GM19372 (cell line): ENCODE measurements at regions not wholly inside any gene's neighbourhood (a gene's known extent, or its start where the extent isn't known, plus 50 kb on each side); places are given as distances from the start of the nearest gene placed in this dataset.
"Not testable (repeated sequence)": the region's sequence is repeated elsewhere in the genome, so short reads cannot be mapped to it uniquely, and the experiment has no call there.

ENCODE experiments used
- ATAC-seq: cut with Tn5 transposase; IDR thresholded peaks from one replicate; pipeline ENCODE4 v1.9.1; 2021; ENCODE audit warnings: mild to moderate bottlenecking, low read depth, moderate library complexity; ENCODE audit not compliant: unreplicated experiment

DNA sequence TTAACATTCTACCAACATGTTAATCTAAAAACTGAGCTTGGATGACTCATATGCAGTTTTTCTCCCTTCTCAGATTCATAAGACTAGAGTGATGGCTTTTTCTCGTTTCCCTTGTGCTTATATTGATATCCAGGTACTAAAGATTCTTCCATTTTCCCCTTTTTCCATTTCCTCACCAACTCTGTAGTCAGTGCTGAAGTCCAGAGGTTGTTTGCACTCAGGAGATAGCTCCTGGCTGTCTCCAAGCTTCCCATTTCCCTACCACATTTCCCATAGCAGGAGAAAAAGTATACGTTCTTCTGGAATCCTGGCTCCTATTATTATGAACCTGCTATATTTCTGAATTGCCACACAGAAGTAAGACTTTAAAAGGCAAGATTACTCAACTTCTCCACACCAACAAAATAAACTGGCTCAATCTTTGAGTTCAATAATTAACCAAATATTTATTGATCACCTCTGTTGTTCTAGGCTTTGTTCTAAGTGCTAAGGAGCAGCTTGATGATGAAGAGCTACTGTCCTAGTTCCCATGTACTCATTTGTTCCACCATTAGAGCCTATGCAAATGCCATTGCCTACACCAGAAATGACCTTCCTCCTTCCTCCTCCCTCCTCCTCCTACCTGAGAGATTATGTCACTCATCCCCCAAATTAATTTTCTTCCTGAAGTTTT lies 454.4 kb upstream of the RPS6KA3 start:
- ATAC-seq: no peak

GRCh38 chrX:20718592-20719380 lies 452.1 kb upstream of the RPS6KA3 start:
- ATAC-seq: no peak

GRCh38 chrX:20715176-20715575 lies 448.5 kb upstream of the RPS6KA3 start:
- ATAC-seq: no peak

DNA sequence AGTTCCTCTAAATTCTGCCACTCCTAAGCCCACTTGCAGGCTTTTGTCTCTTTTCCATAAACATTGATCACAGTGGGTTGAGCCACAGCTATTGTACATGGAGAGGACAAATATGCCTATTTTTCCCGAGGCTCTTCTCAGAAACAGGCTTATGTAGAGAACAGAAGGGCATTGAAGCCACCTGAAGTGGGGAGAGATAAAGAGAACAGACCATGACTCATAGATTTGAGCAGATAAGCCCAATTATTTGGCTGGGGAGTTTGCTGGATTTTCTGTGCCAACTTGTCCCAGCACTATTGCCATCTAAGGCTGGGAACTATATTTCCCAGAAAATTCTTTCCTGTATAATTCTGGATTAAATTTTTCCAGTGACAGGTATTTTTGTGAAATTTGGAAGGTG lies 446.1 kb upstream of the RPS6KA3 start:
- no peak for ATAC-seq

DNA sequence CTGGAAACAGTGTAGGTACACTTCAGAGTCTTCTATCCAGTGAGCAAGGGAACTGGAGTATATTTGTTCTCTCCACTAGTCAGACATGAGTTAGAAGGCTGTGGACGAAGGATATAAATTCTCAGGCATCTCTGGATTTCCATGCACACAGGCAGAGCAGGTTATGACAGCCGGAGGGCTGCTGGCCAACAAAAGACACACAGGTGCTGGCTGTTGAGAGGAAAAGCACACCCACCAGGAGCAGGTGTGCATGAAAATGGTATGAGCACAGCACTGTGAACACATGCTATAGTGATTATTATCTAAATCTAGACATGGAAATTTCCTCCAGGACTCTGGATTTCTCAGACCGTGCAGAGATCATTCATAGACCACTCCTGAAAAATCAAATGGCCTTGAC lies 444.7 kb upstream of the RPS6KA3 start:
- no peak for ATAC-seq

DNA sequence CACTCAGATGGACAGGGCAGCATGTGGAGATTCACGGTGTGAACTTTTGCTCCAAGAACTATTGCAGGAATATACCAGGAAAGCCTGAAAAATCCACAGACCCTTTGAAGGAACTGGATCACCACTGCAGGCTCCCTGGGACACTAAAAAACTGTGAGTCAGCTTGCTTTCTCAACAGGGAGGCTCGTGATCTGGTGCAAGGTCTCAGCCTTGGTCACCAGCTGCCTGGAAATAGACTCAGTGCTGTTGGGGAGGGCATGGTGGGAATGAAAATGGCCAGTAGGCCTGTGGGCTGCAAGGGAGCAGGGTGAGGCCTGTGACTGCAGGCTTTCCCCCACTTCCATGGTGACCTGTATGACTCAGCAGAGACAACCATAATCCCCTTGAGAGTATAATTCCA lies 426.4 kb upstream of the RPS6KA3 start:
- no peak for ATAC-seq

- no peak for ATAC-seq
Observed at GRCh38 chrX:20686256-20686655, 419.5 kb upstream of the RPS6KA3 start.

DNA sequence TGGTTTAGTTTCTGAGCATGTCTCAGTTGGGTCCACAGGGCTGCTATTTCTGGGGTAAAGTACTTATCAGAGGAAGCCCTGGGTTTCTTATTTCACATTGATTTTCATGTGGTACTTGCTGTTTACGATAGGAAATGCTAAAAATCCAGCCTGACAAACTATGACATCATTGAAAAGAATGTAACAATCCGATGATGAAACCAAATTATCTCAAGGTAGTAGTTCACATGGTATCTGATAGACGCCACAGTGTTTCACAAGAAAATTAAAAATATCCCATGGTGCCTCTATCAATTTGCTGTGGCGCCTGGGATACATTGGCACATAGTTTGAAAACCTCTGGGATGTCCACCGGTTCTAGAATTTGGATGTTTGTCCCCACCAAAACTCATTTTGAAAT lies 418.9 kb upstream of the RPS6KA3 start:
- no peak for ATAC-seq

GRCh38 chrX:20681683-20682082 lies 415.0 kb upstream of the RPS6KA3 start:
- no peak for ATAC-seq

DNA sequence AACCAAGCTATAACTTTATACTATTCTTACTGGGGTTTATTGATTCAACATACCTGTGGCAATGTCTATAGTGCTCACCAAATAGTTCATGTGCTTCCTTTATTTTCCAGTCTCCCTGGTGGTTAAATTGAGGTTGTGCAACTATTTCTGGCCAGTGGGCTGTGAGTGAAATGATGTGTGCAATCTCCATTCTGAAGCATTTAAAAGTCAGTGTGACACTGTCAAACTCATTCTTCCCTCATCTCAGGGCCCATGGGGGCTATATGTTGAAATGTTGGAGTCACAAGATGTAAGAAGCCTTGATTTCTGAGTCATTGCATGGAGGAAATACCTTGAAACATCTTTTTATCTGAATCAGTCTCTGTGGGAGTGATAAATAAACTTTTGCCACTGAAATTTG lies 414.3 kb upstream of the RPS6KA3 start:
- ATAC-seq: no peak

- no peak for ATAC-seq
Observed at GRCh38 chrX:20672476-20672875, 405.8 kb upstream of the RPS6KA3 start.

DNA sequence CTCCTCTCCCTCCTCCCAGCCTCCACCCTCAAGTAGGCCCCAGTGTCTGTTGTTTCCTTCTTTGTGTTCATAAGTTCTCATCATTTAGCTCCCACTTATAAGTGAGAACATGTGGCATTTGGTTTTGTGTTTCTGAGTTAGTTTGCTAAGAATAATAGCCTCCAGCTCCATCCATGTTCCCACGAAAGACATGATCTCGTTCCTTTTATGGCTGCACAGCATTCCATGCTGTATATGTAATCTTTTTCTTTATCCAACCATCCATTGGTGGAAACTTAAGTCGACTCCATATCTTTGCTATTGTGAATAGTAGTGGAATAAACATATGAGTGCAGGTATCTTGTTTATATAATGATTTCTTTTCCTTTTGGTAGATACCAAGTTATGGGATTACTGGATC lies 405.0 kb upstream of the RPS6KA3 start:
- ATAC-seq: not testable (repeated sequence)

- no peak for ATAC-seq
Observed at GRCh38 chrX:20670611-20671010, 403.9 kb upstream of the RPS6KA3 start.

DNA sequence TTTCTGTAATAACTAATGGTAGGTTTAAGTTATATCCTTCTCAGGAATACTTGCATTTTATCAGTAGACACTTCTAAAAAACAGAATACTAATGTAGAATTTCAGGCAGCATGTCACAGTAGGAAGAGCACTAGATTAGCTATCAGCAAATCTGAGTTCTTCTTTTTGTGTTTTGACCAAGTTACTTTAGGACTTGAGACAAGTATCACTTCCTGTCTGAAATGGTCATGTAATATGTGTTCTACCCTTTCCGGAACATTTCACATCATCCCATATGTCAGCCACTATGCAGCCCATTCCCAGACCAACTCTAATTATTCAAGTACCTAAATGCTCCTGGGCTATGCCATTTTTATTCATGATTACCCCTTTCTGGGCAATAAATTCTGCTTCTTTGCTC lies 401.8 kb upstream of the RPS6KA3 start:
- no peak for ATAC-seq

DNA sequence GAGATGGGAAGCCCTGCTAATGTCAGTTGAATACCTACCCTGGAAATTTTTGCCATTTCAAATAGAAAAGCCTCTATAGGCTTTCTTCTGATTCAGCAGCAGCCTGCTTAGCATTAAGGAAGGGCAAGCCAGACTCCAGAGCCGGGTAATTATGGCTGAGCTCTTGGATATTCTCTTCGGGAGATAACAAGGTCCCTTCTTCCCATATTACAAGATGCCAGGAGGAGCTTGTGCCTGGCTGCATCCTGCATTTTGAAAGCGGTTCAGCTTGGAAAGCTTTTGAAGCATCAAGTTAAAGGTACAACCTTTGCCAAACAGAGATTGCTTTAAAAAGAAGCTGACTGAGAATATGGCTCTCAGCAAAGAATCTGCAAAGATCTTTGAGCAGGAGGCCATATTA lies 399.6 kb upstream of the RPS6KA3 start:
- ATAC-seq: no peak

DNA sequence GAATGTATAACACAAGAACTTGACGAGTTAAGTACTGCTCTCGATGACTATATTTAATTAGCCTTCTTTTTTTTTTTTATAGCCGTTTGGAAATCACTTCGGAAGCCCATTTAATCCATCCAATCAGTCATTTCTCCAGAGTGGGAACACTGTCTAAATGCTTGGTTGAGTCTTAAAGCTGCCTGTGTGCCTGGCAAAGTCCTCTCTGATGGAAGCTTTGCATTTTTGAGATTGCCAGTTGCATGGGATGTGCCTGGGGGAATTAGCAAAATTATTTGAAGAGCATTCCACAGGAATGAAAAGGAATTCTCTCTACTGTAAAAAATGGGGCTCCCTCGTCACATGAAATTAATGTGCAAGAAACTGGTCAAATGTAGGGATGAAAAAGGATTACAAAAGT lies 398.8 kb upstream of the RPS6KA3 start:
- no peak for ATAC-seq

DNA sequence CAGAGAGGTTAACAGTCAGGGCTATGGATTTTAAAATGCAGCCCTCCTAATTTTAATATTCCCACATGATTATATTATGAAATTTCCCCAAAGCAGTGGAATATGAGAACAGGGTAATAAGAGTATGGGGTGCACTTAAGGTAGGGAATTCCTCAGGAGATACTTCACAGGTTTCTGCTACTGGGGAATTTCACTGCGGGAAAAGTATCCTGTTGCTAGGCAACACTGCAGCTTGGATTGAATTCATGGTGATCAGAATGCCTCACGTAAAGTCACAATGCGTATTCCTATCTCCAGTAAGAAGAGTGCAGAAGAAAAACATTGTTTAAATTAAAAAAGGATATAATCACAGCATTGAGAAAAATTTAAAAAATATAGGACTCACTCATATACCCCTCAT lies 398.1 kb upstream of the RPS6KA3 start:
- no peak for ATAC-seq

GRCh38 chrX:20664131-20664530 lies 397.4 kb upstream of the RPS6KA3 start:
- ATAC-seq: no peak

GRCh38 chrX:20663336-20663735 lies 396.6 kb upstream of the RPS6KA3 start:
- ATAC-seq: no peak

GRCh38 chrX:20656721-20657120 lies 390.0 kb upstream of the RPS6KA3 start:
- no peak for ATAC-seq

GRCh38 chrX:20654596-20655106 lies 387.9 kb upstream of the RPS6KA3 start:
- no peak for ATAC-seq

DNA sequence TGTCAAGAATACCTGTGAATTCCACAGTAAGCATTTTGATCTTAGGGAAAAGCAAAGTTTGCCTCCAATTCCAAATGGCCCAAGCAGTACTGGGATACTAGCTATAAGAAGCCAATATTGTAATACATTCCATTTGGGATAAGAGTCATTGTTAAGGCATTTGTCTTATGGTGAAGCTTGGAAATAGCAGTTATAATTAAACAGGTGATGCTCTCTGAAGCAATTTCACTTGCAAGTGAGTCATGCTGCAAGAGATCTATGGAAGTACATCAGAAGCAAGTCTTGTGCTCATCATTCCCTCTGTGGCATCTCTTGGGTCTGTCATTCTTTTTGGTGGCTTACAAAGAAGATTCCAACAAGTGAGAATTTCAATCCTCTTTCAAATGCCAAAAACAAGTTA lies 386.4 kb upstream of the RPS6KA3 start:
- no peak for ATAC-seq
